Subcutaneous abdominal adipose tissue (tissue), 5 donors: ENCODE measurements at regions not wholly inside any gene's neighbourhood (a gene's known extent, or its start where the extent isn't known, plus 50 kb on each side); places are given as distances from the start of the nearest gene placed in this dataset.

Experiments
- H3K27ac ChIP-seq: one replicate; pipeline ENCODE4 v1.7.0; 2013; ENCODE audit warnings: low read depth, mild to moderate bottlenecking, inconsistent platforms, low read length, moderate library complexity
- H3K27me3 ChIP-seq, 5 donors: one replicate each; pipeline ENCODE4 v1.7.0; 2013; ENCODE audit warnings: low read length in 5 of 5, inconsistent platforms in 1 of 5; ENCODE audit not compliant: control insufficient read depth in 5 of 5, insufficient read depth in 4 of 5
- H3K36me3 ChIP-seq, 5 donors: one replicate each; pipeline ENCODE4 v1.7.0; 2013; ENCODE audit warnings: low read length in 5 of 5; ENCODE audit not compliant: control insufficient read depth in 5 of 5, insufficient read depth in 5 of 5
- H3K4me1 ChIP-seq, 5 donors: one replicate each; pipeline ENCODE4 v1.7.0; 2013; ENCODE audit warnings: low read length in 5 of 5, mild to moderate bottlenecking in 3 of 5, moderate library complexity in 1 of 5; ENCODE audit not compliant: control insufficient read depth in 5 of 5, insufficient read depth in 5 of 5
- H3K4me3 ChIP-seq, 5 donors: one replicate each; pipeline ENCODE4 v1.7.0; 2013; ENCODE audit warnings: low read length in 5 of 5, low read depth in 1 of 5
- H3K9ac ChIP-seq, 5 donors: one replicate each; pipeline ENCODE4 v1.7.0; 2013; ENCODE audit warnings: low read length in 5 of 5, mild to moderate bottlenecking in 4 of 5, moderate library complexity in 3 of 5
- H3K9me3 ChIP-seq, 5 donors: one replicate each; pipeline ENCODE4 v1.7.0; 2013; ENCODE audit warnings: low read length in 5 of 5; ENCODE audit not compliant: control insufficient read depth in 5 of 5
- donor health status: healthy.
- donor health status: healthy.
- donor health status: healthy.
- donor health status: healthy.
- donor health status: healthy.

DNA sequence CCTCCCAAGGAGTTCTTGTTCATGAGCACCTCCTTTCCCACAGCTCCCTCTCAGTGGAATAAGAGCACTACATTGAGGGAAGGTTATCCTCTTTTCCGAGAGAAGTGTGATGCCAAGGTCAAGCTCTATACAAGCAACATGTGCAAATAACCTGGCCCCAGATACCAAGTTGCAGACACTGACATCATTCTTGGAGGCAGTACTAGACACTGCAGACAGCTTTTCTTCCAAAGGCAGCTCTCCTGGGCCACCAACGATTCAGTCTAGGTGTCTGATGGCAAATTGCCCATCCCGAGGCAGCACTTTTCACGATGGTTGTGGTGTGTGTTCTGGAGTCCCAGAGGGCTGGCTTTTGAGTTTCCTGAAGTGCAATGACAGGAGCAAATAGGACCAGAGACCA, 384.9 kb downstream of the TLL1 start:
- Histone ChIP-seq H3K27me3 (no peaks in the 10 kb centered on the region), H3K9ac (no peak overlapping the region), H3K27ac (no peak overlapping the region), H3K9me3 (no peaks in the 10 kb centered on the region), H3K4me3 (no peak overlapping the region), H3K36me3 (no peaks in the 10 kb centered on the region), H3K4me1 (no peaks in the 10 kb centered on the region)

GRCh38 chr4:166259081-166259480, 386.0 kb downstream of the TLL1 start:
- no peaks in the 10 kb centered on the region for H3K4me1 ChIP-seq
- no peaks in the 10 kb centered on the region for H3K36me3 ChIP-seq
- H3K27me3 ChIP-seq: no peaks in the 10 kb centered on the region
- no peak overlapping the region for H3K4me3 ChIP-seq
- H3K27ac ChIP-seq: no peak overlapping the region
- no peak overlapping the region for H3K9ac ChIP-seq
- no peaks in the 10 kb centered on the region for H3K9me3 ChIP-seq

DNA sequence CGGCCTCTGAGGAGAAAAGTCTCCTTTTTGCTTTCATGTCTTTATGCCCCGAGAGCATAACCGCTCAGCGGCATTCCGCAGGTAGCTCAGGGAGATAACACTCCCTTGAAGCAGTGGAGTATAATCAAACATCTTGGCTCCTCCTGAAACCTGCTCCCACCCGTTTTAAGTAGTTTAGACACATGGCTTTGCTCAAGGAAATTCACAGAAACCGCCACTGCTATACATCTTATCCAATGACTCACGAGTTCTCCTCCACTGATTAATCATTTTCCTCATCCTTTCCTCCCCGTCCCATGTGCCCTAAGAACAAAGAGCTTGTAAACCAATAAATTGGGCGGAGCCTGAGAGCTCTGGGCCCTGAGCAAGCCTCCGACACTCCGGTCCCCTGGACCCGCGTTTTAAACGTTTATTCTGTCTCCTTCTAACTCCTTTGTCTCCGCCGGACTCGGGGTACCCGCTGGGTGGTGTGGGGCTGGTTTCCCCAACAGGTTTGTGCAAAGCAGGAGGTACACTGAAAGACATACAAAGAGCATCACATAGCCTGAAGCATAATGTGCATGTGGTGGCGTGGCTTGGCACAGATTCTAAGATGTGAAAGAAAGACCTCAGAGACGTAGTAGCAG, 401.2 kb downstream of the TLL1 start:
- no peak overlapping the region for H3K4me3 ChIP-seq
- H3K4me1 ChIP-seq: no peaks in the 10 kb centered on the region
- H3K27me3 ChIP-seq: no peaks in the 10 kb centered on the region
- no peaks in the 10 kb centered on the region for H3K9me3 ChIP-seq
- no peak overlapping the region for H3K9ac ChIP-seq
- no peak overlapping the region for H3K27ac ChIP-seq
- no peaks in the 10 kb centered on the region for H3K36me3 ChIP-seq

GRCh38 chr4:166274775-166275174, 401.7 kb downstream of the TLL1 start:
- Histone ChIP-seq H3K36me3 (no peaks in the 10 kb centered on the region), H3K4me1 (no peaks in the 10 kb centered on the region), H3K9ac (no peak overlapping the region), H3K4me3 (no peak overlapping the region), H3K9me3 (no peaks in the 10 kb centered on the region), H3K27me3 (no peaks in the 10 kb centered on the region), H3K27ac (no peak overlapping the region)

DNA sequence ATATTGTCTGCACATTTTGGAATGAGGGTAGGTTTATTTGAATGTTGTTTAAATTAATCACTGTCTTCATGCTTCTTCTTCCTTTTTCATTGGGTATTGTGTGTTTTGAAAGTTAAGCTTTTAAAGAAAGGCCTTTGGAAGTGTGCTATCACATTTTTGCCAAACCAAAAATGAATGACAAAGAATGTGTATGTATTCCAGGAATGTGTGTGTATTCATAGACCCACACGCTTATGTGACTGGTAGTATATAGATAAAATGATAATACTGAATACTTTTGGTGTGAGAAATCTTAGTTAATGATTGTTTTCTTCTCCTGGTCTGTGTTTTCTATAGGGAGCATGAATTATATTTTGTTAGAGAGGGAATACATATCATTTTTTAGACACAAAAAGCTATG, 404.4 kb downstream of the TLL1 start:
- H3K4me1 ChIP-seq: no peaks in the 10 kb centered on the region
- no peak overlapping the region for H3K4me3 ChIP-seq
- H3K27me3 ChIP-seq: no peaks in the 10 kb centered on the region
- H3K9ac ChIP-seq: no peak overlapping the region
- H3K27ac ChIP-seq: no peak overlapping the region
- H3K36me3 ChIP-seq: no peaks in the 10 kb centered on the region
- H3K9me3 ChIP-seq: no peaks in the 10 kb centered on the region

- H3K27me3 ChIP-seq: no peaks in the 10 kb centered on the region
- H3K27ac ChIP-seq: no peak overlapping the region
- no peak overlapping the region for H3K9ac ChIP-seq
- no peaks in the 10 kb centered on the region for H3K4me1 ChIP-seq
- H3K4me3 ChIP-seq: no peak overlapping the region
- H3K36me3 ChIP-seq: no peaks in the 10 kb centered on the region
- H3K9me3 ChIP-seq: no peaks in the 10 kb centered on the region
Measured at GRCh38 chr4:166277853-166278252, 404.8 kb downstream of the TLL1 start.

DNA sequence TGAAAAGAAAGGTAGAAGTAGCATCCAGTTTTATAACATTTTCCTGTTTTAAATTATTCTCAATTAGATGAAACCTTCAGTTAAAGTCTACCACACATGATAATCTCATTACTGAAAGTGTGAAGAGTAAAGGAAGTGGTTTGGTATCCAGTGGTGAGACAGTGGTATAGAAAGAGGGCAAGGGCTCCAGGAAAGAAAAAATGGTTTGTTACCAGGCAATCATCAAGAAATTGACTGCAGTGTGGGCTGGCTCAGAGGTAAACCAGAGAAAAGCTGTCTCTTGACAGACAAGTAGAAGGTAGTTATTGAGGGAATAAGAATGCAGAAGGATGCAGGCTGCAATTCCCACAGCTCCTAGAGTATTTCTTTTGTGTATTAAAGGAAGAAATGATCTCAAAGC, 406.2 kb downstream of the TLL1 start:
- Histone ChIP-seq H3K9me3 (no peaks in the 10 kb centered on the region), H3K27ac (no peak overlapping the region), H3K4me3 (no peak overlapping the region), H3K27me3 (no peaks in the 10 kb centered on the region), H3K36me3 (no peaks in the 10 kb centered on the region), H3K4me1 (no peaks in the 10 kb centered on the region), H3K9ac (no peak overlapping the region)

GRCh38 chr4:166280642-166281041, 407.6 kb downstream of the TLL1 start:
- H3K27ac ChIP-seq: no peak overlapping the region
- H3K9ac ChIP-seq: no peak overlapping the region
- H3K36me3 ChIP-seq: no peaks in the 10 kb centered on the region
- no peak overlapping the region for H3K4me3 ChIP-seq
- no peaks in the 10 kb centered on the region for H3K9me3 ChIP-seq
- no peaks in the 10 kb centered on the region for H3K27me3 ChIP-seq
- no peaks in the 10 kb centered on the region for H3K4me1 ChIP-seq

GRCh38 chr4:166282081-166282770, 409.2 kb downstream of the TLL1 start:
- Histone ChIP-seq H3K36me3 (no peaks in the 10 kb centered on the region), H3K4me1 (no peaks in the 10 kb centered on the region), H3K9me3 (no peaks in the 10 kb centered on the region), H3K27me3 (no peaks in the 10 kb centered on the region), H3K4me3 (no peak overlapping the region), H3K27ac (no peak overlapping the region), H3K9ac (no peak overlapping the region)

DNA sequence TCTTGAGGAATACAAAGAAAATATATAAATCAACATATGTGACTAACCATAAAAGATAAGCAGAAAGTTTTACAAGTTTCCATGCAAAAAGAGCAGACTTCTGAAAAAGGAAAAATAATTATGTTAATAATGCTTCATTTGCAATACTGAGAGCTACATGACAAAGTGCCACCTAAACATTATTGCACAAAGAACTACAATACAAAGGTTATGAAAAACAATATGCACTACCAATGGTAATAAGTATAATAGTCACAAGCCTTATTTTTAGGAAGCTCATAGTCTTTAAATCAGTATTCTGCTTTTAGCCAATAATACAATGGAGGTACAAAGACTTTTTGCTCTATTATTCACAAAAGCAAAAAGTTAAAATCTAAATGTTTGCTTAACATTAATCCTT, 411.2 kb downstream of the TLL1 start:
- H3K27ac ChIP-seq: no peak overlapping the region

More for the DNA sequence above, 411.2 kb downstream of the TLL1 start:
- Histone ChIP-seq H3K9me3 (no peaks in the 10 kb centered on the region), H3K36me3 (no peaks in the 10 kb centered on the region), H3K4me3 (no peak overlapping the region), H3K9ac (no peak overlapping the region), H3K4me1 (no peaks in the 10 kb centered on the region), H3K27me3 (no peaks in the 10 kb centered on the region)
